Gastrocnemius medialis (tissue), 4 donors: ENCODE measurements at regions not wholly inside any gene's neighbourhood (a gene's known extent, or its start where the extent isn't known, plus 50 kb on each side); places are given as distances from the start of the nearest gene placed in this dataset.

ENCODE experiments used
- POLR2A ChIP-seq, 2 donors: fragments of 450-650 bp; IDR thresholded peaks; one replicate each; pipeline ENCODE4 v1.6.1; 2017; ENCODE audit warnings: antibody characterized with exemption in 2 of 2, mild to moderate bottlenecking in 2 of 2, moderate library complexity in 2 of 2
- TF ChIP-seq, protein P1 (sequence below), 5 experiments: fragments of 450-650 bp in 3 of 5; fragments of 200-600 bp in 2 of 5; sonication (generic) in 2 of 5; IDR thresholded peaks in 4 of 5; conservative IDR thresholded peaks in 1 of 5; 1 replicate in 4 of 5; 2 replicates in 1 of 5; pipeline ENCODE4 v1.5.1; 2016 to 2019; ENCODE audit warnings: antibody characterized with exemption in 5 of 5, mild to moderate bottlenecking in 3 of 5, moderate library complexity in 3 of 5

DNA sequence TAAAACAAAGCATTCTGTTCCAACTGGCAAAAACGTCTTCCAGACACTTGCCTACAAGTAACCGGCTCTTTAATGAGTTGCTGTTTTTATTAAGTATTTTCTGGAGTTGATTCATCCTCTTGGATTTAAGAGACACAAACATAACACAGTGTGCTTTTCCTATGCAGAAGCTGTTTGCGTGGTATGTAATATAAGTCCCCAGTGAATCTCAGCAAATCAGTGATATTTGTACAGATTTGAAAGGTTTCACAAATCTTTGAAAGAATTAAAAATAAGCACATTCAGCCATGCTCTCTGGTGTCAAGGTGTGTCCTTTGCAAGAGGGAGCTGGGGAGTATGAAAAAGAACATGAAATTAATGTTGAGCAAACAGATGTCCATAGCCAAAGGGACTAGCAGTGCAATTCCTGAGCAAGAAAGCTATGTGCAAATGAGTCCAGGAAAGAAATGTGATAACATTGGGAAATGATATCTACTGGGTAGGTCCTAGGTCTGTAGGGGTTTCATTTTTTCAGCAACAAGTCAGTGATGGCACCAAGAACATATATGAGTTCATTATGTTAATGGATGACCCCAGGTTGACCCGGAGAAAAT is 170.1 kb upstream of the PHACTR1 start:
- TF ChIP-seq, protein P1, sequence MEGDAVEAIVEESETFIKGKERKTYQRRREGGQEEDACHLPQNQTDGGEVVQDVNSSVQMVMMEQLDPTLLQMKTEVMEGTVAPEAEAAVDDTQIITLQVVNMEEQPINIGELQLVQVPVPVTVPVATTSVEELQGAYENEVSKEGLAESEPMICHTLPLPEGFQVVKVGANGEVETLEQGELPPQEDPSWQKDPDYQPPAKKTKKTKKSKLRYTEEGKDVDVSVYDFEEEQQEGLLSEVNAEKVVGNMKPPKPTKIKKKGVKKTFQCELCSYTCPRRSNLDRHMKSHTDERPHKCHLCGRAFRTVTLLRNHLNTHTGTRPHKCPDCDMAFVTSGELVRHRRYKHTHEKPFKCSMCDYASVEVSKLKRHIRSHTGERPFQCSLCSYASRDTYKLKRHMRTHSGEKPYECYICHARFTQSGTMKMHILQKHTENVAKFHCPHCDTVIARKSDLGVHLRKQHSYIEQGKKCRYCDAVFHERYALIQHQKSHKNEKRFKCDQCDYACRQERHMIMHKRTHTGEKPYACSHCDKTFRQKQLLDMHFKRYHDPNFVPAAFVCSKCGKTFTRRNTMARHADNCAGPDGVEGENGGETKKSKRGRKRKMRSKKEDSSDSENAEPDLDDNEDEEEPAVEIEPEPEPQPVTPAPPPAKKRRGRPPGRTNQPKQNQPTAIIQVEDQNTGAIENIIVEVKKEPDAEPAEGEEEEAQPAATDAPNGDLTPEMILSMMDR (IDR thresholded peaks at IDR 0.05 in 4 of 5, conservative IDR thresholded peaks at IDR 0.05 in 1 of 5): no peak
- no peak for TF ChIP-seq POLR2A (IDR thresholded peaks at IDR 0.05)
